HG02610 (cell line): ENCODE measurements at regions not wholly inside any gene's neighbourhood (a gene's known extent, or its start where the extent isn't known, plus 50 kb on each side); places are given as distances from the start of the nearest gene placed in this dataset.

Experiments used
- ATAC-seq: cut with Tn5 transposase; IDR thresholded peaks from one replicate; pipeline ENCODE4 v1.9.1; 2021; ENCODE audit warnings: mild to moderate bottlenecking, moderate library complexity; ENCODE audit not compliant: unreplicated experiment

DNA sequence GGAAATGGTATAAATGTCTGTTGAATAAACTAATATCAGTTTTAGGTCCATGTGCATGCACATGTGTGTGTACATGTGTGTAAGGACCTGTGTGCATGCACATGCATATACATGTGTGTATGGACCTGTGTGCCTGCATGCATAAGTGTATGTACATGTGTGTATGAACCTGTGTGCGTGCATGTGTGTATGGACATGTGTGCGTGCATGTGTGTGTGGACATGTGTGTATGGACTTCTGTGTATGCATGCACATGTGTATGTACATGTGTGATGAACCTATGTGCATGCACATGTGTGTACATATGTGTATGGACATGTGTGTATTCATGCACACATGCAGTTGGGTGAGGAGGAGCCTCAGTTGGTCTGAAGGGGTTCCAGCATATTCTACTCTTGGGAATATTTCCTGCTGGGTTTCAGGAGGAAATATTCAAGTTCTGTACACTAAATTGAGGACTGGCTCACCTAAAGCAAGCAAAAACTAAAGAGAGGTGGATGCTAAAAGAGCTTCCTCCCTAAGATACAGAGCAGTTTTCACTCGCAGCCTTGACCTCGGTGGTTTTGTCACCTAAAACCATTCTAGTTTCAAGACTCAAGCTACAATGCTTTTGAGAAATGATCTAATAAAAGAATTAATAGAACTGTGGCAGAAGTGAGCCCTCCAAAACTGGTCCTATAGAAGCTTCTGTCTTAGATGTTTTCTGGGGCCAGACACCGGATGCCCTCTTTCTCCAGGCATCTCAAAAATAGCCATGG, 742.8 kb downstream of the MAFB start:
- ATAC-seq, result no peak

DNA sequence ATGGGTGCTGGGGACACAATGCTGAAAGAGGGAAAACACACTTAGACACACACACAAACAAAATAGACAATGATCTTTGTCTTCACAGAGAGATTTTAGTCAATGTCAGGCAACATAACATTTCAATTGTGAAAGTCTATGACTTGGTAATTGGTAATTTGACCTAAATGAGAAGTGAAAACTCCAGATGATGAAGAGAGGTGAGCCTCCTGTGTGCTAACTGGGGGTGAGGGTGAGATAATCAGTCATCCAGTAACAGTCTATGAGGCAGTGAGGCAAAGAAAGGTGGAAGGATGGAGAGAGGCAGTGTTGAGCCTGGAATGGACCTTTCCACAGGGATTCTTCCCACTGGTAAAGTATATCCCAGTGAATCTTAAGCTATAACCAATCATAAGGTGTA, 744.2 kb downstream of the MAFB start:
- no peak for ATAC-seq

DNA sequence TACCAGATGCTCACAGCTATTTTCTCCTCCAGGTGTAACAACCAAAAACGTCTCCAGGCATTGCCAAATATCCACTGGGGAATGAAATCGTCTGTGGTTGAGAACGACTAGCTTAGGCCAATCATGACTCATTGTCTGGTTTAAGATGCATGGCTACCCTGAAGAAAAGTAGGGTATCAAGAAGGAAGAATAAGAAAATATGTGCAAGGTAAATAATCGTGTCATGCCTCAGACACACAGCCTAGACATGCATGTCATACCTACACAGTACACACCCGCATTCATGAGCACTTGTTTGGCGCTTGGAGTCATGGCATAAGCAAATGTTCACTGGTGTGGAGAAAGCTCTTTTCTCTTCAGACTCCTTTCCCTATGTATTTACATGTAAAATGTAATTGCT, 745.7 kb downstream of the MAFB start:
- ATAC-seq, result no peak

- ATAC-seq, result no peak
These were observed 747.8 kb downstream of the MAFB start for GRCh38 chr20:39941245-39941644.

GRCh38 chr20:39939241-39939865, 749.7 kb downstream of the MAFB start:
- ATAC-seq, result no peak

DNA sequence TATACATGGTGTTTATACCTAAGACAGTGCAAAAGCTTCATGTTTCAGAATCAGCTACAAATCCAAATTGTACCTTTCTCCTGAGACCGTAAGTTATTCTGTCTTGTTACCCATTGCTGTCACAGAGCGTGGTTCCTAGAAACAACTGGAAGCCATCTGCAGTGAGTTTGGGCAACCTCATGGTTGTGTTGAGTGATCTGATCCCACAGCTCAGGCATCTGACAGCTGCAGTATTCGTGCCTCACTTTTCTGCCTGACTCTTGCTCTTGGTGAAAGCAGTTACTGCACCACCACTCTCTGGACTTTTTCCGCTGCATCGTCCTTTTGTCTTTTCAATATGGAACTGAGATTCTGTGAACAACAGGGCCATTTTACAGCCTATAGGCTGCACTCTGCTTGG, 752.6 kb downstream of the MAFB start:
- no peak for ATAC-seq

DNA sequence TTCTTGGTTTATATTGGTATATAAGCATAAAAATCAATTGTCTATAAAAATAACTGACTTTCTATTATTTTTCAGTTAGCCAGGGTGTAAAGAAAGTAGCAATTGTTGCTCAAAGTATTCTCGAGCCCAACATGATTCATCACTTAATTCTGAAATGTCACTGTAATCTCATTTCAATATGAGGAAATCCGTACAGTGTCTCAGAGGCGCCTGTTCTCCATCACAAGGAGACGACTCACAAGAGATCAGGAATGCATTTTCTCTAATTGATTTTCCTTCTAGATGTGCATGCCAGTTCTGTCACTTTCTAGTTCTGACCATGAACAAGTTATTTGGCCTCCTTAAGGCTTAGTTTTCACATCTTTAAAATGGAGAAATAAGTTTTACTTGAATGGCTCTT, 753.1 kb downstream of the MAFB start:
- ATAC-seq, result no peak

GRCh38 chr20:39916236-39916765, 772.7 kb downstream of the MAFB start:
- no peak for ATAC-seq

DNA sequence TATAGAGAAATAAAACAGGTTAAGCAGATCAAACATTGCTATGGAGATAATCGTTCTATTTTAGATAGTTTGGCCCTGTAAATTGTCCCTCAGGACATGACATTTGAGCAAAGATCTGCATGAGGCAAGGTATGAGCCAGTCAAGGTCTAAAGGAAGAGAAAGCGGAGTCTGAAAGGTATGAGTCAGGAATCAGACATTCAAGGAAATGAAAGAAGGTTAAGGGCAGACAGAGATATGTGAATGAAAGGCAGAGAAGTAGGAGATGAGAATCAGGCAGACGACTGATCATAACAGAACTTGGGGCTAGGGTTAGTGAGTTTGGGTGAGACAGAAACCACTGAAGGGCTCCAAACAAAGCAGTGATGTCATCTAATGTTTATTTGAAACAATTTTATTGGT, 775.8 kb downstream of the MAFB start:
- ATAC-seq, result no peak

GRCh38 chr20:39911497-39911896, 777.5 kb downstream of the MAFB start:
- ATAC-seq, result no peak

GRCh38 chr20:39910536-39910935, 778.5 kb downstream of the MAFB start:
- no peak for ATAC-seq

GRCh38 chr20:39909447-39909846, 779.6 kb downstream of the MAFB start:
- ATAC-seq, result no peak

GRCh38 chr20:39904476-39905112, 784.4 kb downstream of the MAFB start:
- ATAC-seq, result no peak

- ATAC-seq, result no peak
These were observed 785.1 kb downstream of the MAFB start for GRCh38 chr20:39903806-39904465.

GRCh38 chr20:39899881-39900280, 789.2 kb downstream of the MAFB start:
- no peak for ATAC-seq

GRCh38 chr20:39898467-39898852, 790.6 kb downstream of the MAFB start:
- ATAC-seq, result no peak

DNA sequence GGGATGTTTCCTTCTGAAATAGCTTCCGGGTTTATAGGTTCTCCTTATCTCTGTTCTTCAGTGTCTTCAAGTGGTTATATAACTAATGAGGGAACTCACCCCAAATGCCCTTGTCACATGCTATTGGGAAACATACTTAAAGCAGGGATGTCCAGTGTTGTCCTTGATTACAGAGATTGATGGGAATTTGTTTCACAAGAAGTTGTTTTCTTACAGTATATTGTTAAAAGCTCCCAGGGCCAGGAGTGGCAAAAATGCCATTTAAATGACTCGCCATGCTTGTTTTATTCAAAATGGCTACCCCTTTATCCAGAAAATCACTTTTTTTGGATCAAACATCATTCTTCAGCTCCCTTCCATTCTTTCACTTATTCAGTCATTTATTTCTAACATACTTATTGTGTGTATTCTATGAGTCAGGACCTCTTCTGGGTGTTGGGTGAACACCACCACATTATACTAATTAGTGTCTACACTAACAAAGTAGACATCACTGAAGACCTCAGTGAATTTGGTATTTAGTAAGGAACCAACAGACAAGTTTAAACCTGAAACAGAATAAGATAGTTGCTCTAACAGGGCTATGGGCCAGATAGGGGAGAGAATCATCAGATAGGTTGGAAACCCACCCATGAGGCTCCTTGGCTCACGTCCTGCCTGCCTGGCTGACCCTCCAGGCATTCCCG, 791.1 kb downstream of the MAFB start:
- ATAC-seq, result no peak

GRCh38 chr20:39897058-39897457, 792.0 kb downstream of the MAFB start:
- no peak for ATAC-seq

- ATAC-seq, result no peak
These were observed 795.0 kb downstream of the MAFB start for GRCh38 chr20:39894067-39894466.

- ATAC-seq, result no peak
These were observed 795.9 kb downstream of the MAFB start for GRCh38 chr20:39893003-39893685.
